GM11168 (cell line): ENCODE measurements at regions not wholly inside any gene's neighbourhood (a gene's known extent, or its start where the extent isn't known, plus 50 kb on each side); places are given as distances from the start of the nearest gene placed in this dataset.
"Not testable (repeated sequence)": the region's sequence is repeated elsewhere in the genome, so short reads cannot be mapped to it uniquely, and the experiment has no call there.

Source experiments
- in situ Hi-C: fragments of 300-500 bp; cut with MboI; formaldehyde crosslinking; loops from one replicate; pipeline ENCODE4 v1.12.0; 2022; ENCODE audit warnings: low sequenced_read_pairs; ENCODE audit not compliant: unreplicated experiment

DNA sequence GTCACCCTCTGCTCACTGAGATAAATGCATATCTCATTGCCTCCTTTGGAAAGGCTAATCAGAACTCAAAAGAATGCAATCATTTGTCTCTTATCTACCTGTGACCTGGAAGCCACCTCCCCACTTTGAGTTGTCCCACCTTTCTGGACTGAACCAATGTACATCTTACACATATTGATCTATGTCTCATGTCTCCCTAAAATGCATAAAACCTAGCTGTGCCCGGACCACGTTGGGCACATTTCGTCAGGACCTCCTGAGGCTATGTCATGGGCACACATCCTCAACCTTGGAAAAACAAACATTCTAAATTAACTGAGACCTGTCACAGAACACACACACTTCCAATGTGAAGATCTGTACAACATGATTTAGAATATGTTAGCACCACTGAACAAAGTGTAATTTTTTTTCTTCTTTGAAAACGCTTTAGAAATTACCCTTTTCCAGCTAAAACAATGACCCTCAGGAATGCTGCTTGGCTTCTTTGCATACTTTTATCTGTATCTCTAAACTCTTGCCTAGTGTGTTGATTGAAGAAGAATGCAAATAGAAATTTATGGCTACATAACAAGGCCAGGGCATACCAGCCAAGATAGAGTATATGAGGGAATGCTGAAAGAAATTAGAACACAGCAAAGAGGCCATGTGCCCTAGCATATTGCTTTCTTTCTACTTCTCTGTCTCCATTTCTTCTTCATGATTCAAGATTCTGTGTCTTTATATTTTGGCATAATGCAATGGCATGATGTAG lies 84.6 kb upstream of the DST start:
- in situ Hi-C loops: no loop called here

DNA sequence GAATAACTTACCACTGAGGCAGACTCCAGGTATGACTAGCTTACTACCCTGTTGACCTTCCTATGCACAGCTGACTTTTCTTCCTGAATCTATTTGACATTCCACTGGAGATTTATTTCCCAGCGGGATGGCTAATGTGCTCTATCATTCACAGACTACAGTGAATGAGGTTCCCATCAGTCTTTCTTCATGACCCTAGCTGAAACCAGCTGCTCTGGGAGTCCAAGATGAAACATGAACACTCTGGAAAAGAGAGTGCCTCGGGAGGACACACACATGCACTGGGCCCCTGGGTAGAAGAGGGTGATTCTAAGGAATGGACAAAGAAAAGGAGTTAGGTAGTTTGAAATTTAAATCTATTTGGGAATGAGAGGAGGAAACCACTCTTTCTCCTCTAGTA lies 82.6 kb upstream of the DST start:
- in situ Hi-C loops: no loop called here

DNA sequence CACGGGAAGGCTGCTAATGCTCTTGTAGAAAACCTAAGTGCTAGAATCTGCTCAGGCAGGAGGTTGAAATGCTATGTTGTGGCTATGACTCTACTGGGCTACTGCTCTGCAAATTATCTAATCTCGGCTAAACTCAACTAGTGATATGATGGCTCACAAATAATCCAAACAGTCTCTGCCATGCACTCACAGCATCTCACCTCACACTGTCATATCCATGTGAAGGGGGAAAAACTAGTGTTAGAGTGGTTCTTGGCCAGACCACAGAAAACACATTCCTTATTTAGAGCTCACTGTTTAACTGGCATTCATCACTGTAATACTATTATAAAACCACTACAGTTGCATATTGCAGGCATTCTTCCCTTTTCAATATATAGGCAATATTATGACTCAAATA lies 81.8 kb upstream of the DST start:
- in situ Hi-C loops: no loop called here

DNA sequence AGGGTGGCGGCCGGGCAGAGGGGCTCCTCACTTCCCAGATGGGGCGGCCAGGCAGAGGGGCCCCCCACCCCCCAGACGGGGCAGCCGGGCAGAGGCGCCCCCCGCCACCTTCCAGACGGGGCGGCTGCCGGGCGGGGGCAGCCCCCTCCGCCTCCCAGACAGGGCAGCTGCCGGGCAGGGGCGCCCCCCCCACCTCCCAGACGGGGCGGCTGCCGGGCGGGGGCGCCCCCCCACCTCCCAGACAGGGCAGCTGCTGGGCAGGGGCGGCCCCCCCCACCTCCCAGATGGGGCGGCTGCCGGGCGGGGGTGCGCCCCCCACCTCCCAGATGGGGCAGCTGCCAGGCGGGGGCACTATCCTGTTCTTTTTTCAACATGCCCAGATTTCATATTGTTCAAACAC lies 78.2 kb upstream of the DST start:
- in situ Hi-C loops: no loop called here

DNA sequence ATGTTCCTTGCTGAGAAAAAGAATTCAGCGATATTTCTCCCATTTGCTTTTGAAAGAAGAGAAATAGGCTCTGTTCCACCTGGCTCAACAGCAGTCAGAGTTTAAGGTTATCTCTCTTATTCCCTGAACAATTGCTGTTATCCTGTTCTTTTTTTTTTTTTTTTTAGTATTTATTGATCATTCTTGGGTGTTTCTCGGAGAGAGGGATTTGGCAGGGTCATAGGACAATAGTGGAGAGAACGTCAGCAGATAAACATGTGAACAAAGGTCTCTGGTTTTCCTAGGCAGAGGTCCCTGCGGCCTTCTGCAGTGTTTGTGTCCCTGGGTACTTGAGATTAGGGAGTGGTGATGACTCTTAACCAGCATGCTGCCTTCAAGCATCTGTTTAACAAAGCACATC lies 77.5 kb upstream of the DST start:
- in situ Hi-C loops: not testable (repeated sequence)

DNA sequence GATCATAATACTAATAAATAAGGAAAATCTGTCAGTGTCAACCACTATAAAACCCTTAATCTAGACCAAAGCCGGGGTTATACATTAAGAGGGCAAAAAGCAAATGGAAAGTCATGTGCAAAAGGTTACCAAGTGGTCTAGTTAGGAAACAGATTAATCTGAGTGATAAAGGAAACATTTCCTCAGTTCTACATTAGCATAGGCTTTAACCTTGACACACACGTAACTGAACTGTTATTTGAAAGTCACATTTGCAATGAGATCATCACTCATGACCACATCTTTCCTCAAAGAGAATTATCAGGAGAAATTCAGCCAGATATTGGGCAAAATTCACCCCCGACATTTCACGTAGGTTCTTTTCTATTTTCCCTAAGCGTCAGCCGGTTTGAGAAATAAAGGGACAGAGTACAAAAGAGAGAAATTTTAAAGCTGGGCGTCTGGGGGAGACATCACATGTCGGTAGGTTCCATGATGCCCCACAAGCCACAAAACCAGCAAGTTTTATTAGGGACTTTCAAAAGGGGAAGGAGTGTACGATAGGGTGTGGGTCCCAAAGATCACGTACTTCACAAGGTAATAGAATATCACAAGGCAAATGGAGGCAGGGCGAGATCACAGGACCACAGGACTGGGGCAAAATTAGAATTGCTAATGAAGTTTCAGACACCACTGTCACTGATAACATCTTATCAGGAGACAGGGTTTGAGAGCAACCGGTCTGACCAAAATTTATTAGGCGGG lies 76.8 kb upstream of the DST start:
- in situ Hi-C loops: not testable (repeated sequence)

DNA sequence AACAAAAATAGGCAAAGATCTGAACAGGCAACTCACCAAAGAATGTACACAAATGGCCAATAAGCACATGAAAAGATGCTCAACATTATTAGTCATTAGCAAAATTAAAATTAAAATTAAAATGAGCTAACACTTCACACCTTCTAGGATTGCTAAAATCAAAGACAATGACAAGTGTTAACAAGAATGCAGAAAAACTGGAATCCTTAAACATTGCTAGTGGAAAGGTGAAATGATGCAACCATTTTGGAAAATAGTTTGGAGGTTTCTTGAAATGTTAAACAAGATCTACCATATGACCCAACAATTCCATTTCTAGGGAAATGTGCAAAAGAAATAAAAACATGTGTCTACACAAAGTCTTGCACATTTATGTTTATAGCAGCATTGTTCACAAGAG lies 75.5 kb upstream of the DST start:
- in situ Hi-C loops: no loop called here

DNA sequence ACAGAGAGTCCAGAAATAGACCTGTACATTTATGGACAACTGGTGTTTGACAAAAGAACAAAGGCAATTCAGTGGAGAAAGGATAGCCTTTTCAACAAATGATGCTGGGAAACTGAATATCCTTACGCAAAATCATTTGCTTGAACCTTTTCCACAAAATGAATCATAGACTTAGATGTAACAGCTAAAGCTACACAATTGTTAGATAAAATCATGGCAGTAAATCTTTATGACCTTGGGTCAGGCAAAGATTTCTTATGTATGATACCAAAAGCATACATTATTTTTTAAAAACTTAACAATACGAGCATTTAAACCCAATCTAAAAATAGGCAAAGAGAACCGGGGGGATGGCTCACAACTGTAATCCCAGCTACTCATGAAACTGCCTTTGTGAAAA lies 73.5 kb upstream of the DST start:
- in situ Hi-C loops: no loop called here

DNA sequence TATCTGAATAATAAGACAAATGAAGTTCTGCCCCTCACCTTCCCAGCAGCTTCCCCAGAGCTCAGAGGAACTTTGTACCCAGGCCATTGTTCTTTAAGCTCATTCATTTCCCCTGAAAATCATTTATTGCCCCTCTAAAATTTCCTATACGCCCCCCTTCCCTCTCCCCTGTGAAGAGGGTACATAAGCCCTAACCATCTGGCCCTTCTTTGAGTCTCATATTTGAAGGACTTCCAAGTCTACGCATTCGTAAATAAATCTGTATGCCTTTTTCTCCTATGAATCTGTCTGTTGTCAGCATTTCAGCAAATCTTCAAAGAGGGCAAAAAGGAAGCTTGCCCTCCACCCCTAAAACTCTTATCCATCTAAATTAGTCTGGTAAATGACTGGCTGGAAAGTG lies 73.1 kb upstream of the DST start:
- in situ Hi-C loops: no loop called here

DNA sequence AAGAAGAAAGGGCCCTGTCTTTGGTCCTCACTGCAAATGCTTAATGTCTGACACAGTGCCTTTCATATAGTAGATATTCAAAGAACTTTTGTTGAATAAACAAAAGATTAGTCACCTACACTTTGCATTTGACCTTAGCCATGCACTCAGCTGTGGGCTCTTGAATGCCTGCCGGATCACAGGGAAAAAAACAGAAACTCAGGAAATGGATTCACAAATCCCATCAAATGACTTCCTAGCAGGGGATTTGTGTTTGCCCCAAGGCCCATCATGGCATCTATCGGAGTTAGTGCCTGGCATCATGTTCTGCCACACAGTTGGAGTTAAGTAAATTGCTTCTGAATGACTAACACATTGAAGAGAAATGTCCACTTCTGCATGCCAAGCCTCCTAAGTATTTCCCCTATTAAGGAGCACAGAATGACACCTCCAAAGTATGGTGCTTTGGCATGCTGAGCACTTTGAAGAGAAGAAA lies 72.3 kb upstream of the DST start:
- in situ Hi-C loops: no loop called here

DNA sequence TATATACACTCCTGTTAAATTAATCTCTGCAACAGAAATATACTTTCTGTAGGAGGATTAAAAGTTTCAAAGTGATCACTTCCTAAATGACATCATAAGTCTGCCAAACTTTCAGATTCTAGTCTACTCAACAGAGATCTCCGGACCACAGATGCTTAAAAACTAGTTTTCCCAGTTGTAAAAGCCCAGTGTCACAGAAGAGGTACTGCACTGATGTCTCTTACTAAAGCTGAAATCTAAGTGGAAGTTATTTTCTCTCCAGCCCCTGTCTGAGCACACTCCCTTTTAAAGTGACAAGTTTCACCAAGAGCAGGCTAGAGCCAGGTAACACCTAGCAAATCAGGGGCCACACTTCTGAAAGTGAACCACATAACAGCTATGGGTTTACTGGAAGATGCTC lies 71.6 kb upstream of the DST start:
- in situ Hi-C loops: no loop called here

DNA sequence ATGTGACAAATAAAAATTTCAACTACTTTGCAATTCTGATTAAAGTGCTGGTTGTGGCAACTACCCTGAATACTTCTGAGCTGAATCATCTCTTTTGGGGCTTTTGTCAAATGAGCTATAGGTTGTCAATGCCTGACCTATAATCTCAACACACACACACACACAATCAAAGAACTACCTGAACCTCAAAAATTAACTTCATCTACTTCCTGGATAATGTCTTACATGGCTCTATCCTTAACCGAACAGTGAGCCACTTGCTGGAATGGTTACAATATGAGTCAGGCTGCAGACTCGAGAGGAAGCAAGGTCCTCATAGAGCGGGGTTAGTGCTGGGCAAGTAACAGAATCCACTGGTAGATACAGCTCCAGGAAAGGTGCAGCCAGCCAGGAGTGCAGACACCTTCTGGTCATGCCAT lies 70.6 kb upstream of the DST start:
- in situ Hi-C loops: no loop called here

DNA sequence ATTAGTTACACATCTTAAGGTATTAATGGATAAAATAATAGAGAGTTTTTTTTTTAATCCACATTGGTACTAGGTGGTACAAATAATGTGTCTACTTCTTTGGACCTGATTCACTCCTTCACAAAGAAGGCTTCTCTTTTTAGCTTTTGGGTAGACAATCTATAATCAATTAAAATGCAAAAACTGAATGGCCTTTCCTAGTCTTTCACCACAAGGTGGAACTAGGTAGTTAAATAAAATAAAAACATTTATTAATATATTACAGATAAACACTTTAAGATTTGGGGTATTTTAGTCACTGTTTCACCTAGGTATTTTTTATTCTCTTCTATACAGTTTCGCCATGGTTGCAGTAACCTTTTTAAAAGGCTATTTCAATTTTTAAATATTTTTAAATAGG lies 68.3 kb upstream of the DST start:
- in situ Hi-C loops: no loop called here

DNA sequence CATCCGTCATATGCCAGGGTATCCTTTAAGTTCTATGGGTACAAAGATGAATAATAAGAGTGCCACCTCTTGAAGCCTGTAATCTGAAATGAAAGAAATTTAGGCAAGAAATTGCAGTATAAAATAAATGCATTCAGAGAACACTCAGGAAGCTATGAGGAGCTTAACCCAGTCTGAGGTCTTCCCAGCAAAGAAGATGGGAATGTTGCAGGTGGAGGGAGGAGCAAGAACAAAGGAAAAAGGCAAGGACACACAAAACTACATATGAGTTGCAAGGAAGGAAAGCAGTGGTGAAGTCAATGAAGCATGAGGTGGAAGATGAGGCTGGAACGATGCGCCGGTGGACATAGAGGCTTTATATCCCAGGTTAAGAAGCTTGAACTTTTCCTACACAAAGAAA lies 67.0 kb upstream of the DST start:
- in situ Hi-C loops: no loop called here

DNA sequence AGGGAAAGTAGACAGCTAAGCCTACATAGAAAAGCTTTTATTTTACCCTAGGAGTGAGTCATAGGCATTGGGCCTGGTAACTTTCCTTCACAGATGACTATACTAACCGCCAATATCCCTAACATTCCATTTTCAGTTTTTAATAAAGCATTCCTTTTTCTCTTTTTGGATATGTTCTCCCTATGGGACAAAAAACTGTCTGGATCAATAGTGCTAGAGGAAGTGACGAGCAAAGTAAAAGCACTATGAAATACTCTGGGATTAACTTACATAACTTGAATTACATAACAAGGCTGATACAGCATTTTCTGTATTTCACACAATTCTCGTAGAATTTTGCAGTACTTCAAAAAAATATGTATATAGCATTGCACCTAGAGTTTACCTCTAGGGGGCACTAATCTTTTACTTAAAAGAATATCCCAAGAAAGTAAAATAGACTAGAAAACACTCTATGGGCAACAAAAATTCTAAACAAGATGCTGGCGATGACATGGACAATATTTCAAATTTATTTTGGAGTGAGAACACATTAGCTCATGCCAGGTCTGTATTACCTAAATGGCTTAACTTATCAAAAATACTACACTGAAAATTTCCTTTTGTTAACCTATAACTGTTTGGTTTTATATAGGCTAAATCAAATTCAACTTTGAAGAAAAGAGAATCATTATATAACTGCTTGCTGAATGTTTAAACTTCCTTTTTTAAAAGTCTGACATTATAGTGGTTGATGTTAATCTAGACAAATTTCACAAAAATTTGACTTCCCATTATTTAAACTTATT lies 66.3 kb upstream of the DST start:
- in situ Hi-C loops: no loop called here

DNA sequence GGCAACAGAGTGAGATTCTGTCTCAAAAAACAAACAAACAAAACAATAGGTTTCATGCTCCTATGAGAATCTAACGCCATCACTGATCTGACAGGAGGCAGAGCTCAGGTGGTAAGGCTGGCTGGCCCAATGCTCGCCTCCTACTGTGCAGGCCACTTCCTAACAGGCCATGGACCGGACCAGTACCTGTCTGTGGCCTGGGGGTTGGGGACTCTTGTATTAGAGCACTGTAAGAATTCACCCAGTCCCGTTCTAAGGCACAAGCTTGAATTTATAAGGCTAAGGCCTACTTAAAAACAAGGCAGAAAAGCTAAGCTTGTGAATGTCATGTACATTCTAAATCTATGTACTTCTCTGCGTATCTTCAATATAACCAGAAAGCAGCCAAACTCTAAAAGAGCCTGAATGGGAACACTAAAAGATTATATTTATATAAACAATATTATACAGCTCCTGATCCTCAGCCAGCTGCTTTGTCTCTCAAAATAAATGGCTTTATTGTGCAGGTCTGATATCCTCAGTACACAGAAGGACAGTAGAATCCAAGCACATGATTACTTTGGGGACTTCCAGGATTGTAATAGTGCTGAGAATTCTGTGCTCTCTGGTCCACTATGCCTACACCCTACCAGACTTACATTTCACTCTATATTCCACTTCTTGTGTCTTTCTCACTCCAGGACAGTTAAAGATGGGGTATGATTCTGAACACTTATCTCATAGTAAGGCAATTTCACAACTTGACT lies 64.5 kb upstream of the DST start:
- in situ Hi-C loops: no loop called here

DNA sequence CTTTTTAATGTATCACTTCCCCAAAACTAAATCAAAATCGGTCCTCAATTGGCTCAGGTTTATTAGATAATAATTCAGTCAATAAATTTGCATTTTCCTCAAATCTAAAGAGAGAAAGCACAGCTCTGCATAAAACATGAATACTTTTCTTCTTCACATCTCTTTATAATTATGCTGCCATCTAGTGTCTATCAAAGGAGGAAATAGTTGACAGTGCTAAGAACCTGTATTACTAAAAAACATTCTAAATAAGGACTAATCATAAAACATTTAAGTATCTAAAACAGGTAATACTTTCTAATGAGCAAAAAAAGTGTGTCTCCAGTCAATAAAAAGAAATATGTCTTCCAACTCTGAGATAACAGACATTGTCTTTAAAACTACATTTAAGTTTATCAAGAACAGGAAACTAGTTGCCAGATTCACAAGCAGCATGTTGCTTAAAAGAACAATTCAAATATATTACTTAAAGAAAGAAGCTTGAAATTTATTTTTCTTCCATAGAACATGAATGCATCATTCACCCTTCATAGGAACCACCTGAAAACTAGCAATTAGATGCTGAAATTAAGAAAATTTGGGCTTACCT lies 56.5 kb upstream of the DST start:
- in situ Hi-C loops: no loop called here

DNA sequence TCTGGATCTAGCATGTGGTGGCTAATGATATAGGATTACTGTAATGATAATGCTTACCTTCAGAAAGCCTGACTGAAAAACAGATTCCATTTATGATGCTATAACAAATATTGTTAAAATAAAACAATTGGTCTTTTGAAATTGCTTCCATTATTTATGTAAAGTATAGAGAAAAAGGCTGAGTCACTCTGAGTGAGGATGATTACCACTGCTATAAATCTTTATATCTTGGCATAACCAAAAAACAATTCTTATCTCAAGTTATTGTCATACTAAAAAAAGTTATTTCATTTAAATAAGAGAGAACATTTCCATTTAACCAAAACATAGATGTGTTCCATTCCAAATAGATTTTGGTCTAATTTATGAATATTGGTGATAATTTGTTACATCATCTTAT lies 53.0 kb upstream of the DST start:
- in situ Hi-C loops: no loop called here

DNA sequence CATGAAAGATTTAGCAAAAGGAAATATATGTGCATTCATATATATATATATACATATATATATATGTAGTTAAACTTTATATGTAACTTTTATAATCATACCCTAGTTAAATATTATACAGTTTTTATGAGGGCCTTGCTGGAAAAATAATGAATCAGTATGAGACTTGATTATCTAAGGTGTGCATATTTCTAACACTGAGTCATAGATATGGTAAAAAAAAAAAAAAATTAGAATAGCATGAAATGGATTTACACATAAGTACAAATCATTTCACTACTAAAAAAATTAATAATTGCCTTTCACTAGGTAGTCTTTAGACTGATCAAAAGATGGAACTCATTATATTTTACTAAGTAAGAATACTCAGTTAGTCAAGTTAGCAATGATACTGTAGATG lies 51.3 kb upstream of the DST start:
- in situ Hi-C loops: no loop called here

DNA sequence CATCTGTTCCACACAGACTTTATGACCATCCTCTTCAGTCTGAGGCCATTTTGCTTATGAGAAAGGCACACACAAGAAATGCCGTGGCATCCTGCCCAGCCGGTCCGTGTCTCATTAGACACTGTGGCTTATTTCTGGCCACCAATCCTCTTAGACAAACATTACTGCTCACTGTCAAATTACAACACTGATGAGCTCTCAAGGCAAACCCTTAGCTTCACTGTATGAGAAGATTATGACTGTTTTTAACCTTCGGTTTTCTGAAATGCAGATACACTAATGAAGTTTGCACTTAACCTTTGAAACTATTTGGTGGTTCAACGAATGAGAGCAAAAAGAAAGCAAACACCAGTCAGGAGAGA lies 50.5 kb upstream of the DST start:
- in situ Hi-C loops: no loop called here
